T-cell (primary cell): ENCODE measurements at regions not wholly inside any gene's neighbourhood (a gene's known extent, or its start where the extent isn't known, plus 50 kb on each side); places are given as distances from the start of the nearest gene placed in this dataset.
"Not testable (repeated sequence)": the region's sequence is repeated elsewhere in the genome, so short reads cannot be mapped to it uniquely, and the experiment has no call there.

Experiments used
- ATAC-seq, 4 experiments: fragments of 200-7000 bp in 3 of 4; fragments of 150-1000 bp in 1 of 4; cut with Tn5 transposase; replicated peaks in 1 of 4; 1 replicate in 3 of 4; 2 replicates in 1 of 4; pipeline ENCODE4 v1.10.0; 2021; ENCODE audit warnings: moderate library complexity in 3 of 4, mild to moderate bottlenecking in 2 of 4, moderate number of reproducible peaks in 1 of 4
- CTCF ChIA-PET, 2 donors: fragments of 300-600 bp; sonication (Branson Sonifier 250); formaldehyde crosslinking; loops; one replicate each; lab custom pipeline; 2022; ENCODE audit warnings: antibody characterized with exemption in 2 of 2; lab: Charles Lee
- POLR2A ChIA-PET, 2 donors: fragments of 300-600 bp; sonication (Branson Sonifier 250); formaldehyde crosslinking; loops; one replicate each; lab custom pipeline; 2022; ENCODE audit warnings: antibody characterized with exemption in 2 of 2; lab: Charles Lee
- DNase-seq, 35 experiments: peaks; one replicate each; pipeline versions ENCODE4 v3.0.0 to v3.0.0-alpha.2; 2013 to 2023
- H3K27ac ChIP-seq: one replicate; pipeline ENCODE4 v1.5.1; 2013; ENCODE audit warnings: low read length
- H3K27me3 ChIP-seq, 2 experiments: replicated peaks in 1 of 2; 1 replicate in 1 of 2; 2 replicates in 1 of 2; pipeline versions ENCODE4 v1.6.1 to v1.7.0; 2013; ENCODE audit warnings: low read length in 1 of 2, mixed read lengths in 1 of 2; ENCODE audit not compliant: control insufficient read depth in 2 of 2, insufficient read depth in 2 of 2; ENCODE audit errors: extremely low read depth in 1 of 2
- H3K36me3 ChIP-seq, 2 donors: 1 replicate in 1 of 2; 2 replicates in 1 of 2; pipeline versions ENCODE4 v1.6.1 to v1.7.0; 2013; ENCODE audit warnings: low read length in 1 of 2; ENCODE audit not compliant: control insufficient read depth in 2 of 2, insufficient read depth in 1 of 2; ENCODE audit errors: extremely low read depth in 1 of 2
- H3K4me1 ChIP-seq, 2 experiments: 1 replicate in 1 of 2; 2 replicates in 1 of 2; pipeline versions ENCODE4 v1.6.1 to v1.7.0; 2013; ENCODE audit warnings: low read length in 2 of 2, mixed read lengths in 1 of 2; ENCODE audit not compliant: insufficient read depth in 2 of 2, control insufficient read depth in 1 of 2; ENCODE audit errors: extremely low read depth in 1 of 2
- H3K4me3 ChIP-seq, 2 donors: 1 replicate in 1 of 2; 2 replicates in 1 of 2; pipeline versions ENCODE4 v1.5.1 to v1.7.0; 2013; ENCODE audit warnings: mild to moderate bottlenecking in 2 of 2, low read length in 1 of 2, moderate library complexity in 1 of 2; ENCODE audit not compliant: control insufficient read depth in 1 of 2; ENCODE audit errors: extremely low read depth in 1 of 2
- H3K9me3 ChIP-seq: 2 replicates; pipeline ENCODE4 v1.7.0; 2013
- H3K27ac Mint-ChIP-seq, 2 donors: one replicate each; pipeline ENCODE4 v1.8.0; 2020 to 2021; ENCODE audit warnings: mild to moderate bottlenecking in 2 of 2, mixed read lengths in 2 of 2
- H3K27me3 Mint-ChIP-seq, 2 donors: one replicate each; pipeline ENCODE4 v1.8.0; 2021 to 2022; ENCODE audit warnings: mixed read lengths in 2 of 2
- H3K36me3 Mint-ChIP-seq: one replicate; pipeline ENCODE4 v1.8.0; 2021; ENCODE audit warnings: mixed read lengths
- H3K4me1 Mint-ChIP-seq, 3 donors: one replicate each; pipeline ENCODE4 v1.8.0; 2020 to 2022; ENCODE audit warnings: mixed read lengths in 3 of 3, mild to moderate bottlenecking in 1 of 3
- H3K4me3 Mint-ChIP-seq, 3 donors: one replicate each; pipeline ENCODE4 v1.8.0; 2020 to 2022; ENCODE audit warnings: mild to moderate bottlenecking in 3 of 3, mixed read lengths in 3 of 3, moderate library complexity in 3 of 3
- H3K9me3 Mint-ChIP-seq, 3 donors: one replicate each; pipeline ENCODE4 v1.8.0; 2020 to 2022; ENCODE audit warnings: mixed read lengths in 3 of 3
- WGBS: methylation state at CpG from one replicate; pipeline ENCODE4 v1.1.5; 2013; ENCODE audit warnings: missing lambda C conversion rate; ENCODE audit not compliant: insufficient coverage; 5-methylcytosine and 5-hydroxymethylcytosine counted together

GRCh38 chr6:150755524-150755923 lies 110.0 kb upstream of the MTHFD1L start:
- Mint-ChIP-seq H3K9me3 (no peaks in the 10 kb centered on the region), H3K4me1 (no peaks in the 10 kb centered on the region), H3K36me3 (no peaks in the 10 kb centered on the region), H3K27ac (no peak overlapping the region), H3K4me3 (no peak overlapping the region), H3K27me3 (no peaks in the 10 kb centered on the region)
- ChIA-PET CTCF (interaction anchor here in 1 of 2 donors (0.5 kb wide), 1 partner anchor 13 kb away, joined by 3 read pairs; no protein-coding TSS in a partner anchor), POLR2A (no interaction called here)
- DNase-seq, result no peak
- Histone ChIP-seq H3K9me3 (no peaks in the 10 kb centered on the region), H3K4me1 (no peaks in the 10 kb centered on the region), H3K4me3 (no peak overlapping the region), H3K27me3 (no peaks in the 10 kb centered on the region), H3K36me3 (no peaks in the 10 kb centered on the region), H3K27ac (no peak overlapping the region)
- no peak for ATAC-seq
- 93% methylated on average over 6 of the region's 10 CpGs for WGBS

GRCh38 chr6:150756173-150756572 lies 109.3 kb upstream of the MTHFD1L start:
- POLR2A ChIA-PET, result no interaction called here
- ATAC-seq (no peak), DNase-seq (no peak)
- Histone ChIP-seq H3K27me3 (no peaks in the 10 kb centered on the region), H3K27ac (no peak overlapping the region), H3K36me3 (no peaks in the 10 kb centered on the region), H3K9me3 (no peaks in the 10 kb centered on the region), H3K4me1 (no peaks in the 10 kb centered on the region), H3K4me3 (no peak overlapping the region)
- Mint-ChIP-seq H3K4me3 (no peak overlapping the region), H3K4me1 (no peaks in the 10 kb centered on the region), H3K36me3 (no peaks in the 10 kb centered on the region), H3K9me3 (no peaks in the 10 kb centered on the region), H3K27me3 (no peaks in the 10 kb centered on the region), H3K27ac (no peak overlapping the region)
- WGBS, result no CpG with 5 or more reads among the region's 7 CpGs
- CTCF ChIA-PET, result interaction anchor here in 1 of 2 donors (0.5 kb wide), 1 partner anchor 14 kb away, joined by 3 read pairs; no protein-coding TSS in a partner anchor

GRCh38 chr6:150757807-150758206 lies 107.7 kb upstream of the MTHFD1L start:
- CTCF ChIA-PET, result interaction anchor here in 1 of 2 donors (0.5 kb wide), 1 partner anchor 51 kb away, joined by 6 read pairs; no protein-coding TSS in a partner anchor
- no CpG with 5 or more reads among the region's 4 CpGs for WGBS
- ATAC-seq, result not testable (repeated sequence)

GRCh38 chr6:150759483-150759882 lies 106.0 kb upstream of the MTHFD1L start:
- Mint-ChIP-seq H3K9me3 (no peaks in the 10 kb centered on the region), H3K27ac (no peak overlapping the region), H3K4me3 (no peak overlapping the region), H3K36me3 (peaks cover 5% of the 10 kb centered on the region), H3K27me3 (peaks cover 0 to 3% of the 10 kb centered on the region in 2 donors), H3K4me1 (no peaks in the 10 kb centered on the region)
- ChIA-PET CTCF (no interaction called here), POLR2A (no interaction called here)
- ATAC-seq (no peak), DNase-seq (no peak)
- Histone ChIP-seq H3K27ac (no peak overlapping the region), H3K36me3 (no peaks in the 10 kb centered on the region), H3K4me3 (no peak overlapping the region), H3K27me3 (no peaks in the 10 kb centered on the region), H3K4me1 (no peaks in the 10 kb centered on the region), H3K9me3 (no peaks in the 10 kb centered on the region)
- no CpG with 5 or more reads among the region's 4 CpGs for WGBS

More at GRCh38 chr6:150757807-150758206, 107.7 kb upstream of the MTHFD1L start:
- not testable (repeated sequence) for H3K9me3 ChIP-seq, H3K4me1 Mint-ChIP-seq, H3K36me3 ChIP-seq, H3K27me3 Mint-ChIP-seq, H3K4me3 ChIP-seq, H3K36me3 Mint-ChIP-seq, H3K27ac ChIP-seq, H3K27me3 ChIP-seq, H3K9me3 Mint-ChIP-seq, H3K27ac Mint-ChIP-seq, H3K4me1 ChIP-seq, H3K4me3 Mint-ChIP-seq, DNase-seq
- POLR2A ChIA-PET, result interaction anchor here in 1 of 2 donors (0.7 kb wide), 1 partner anchor 9 kb away, joined by 3 read pairs; no protein-coding TSS in a partner anchor

GRCh38 chr6:150761771-150762170 lies 103.7 kb upstream of the MTHFD1L start:
- H3K4me3 Mint-ChIP-seq, result no peak overlapping the region
- no peaks in the 10 kb centered on the region for H3K4me1 Mint-ChIP-seq
- H3K36me3 Mint-ChIP-seq, result peaks cover 5% of the 10 kb centered on the region
- Histone ChIP-seq H3K4me3 (no peak overlapping the region), H3K9me3 (no peaks in the 10 kb centered on the region), H3K27me3 (no peaks in the 10 kb centered on the region), H3K4me1 (no peaks in the 10 kb centered on the region), H3K27ac (no peak overlapping the region), H3K36me3 (no peaks in the 10 kb centered on the region)
- POLR2A ChIA-PET, result no interaction called here
- DNase-seq (no peak), ATAC-seq (no peak)
- H3K27me3 Mint-ChIP-seq, result peaks cover 0 to 3% of the 10 kb centered on the region in 2 donors
- H3K9me3 Mint-ChIP-seq, result no peaks in the 10 kb centered on the region
- CTCF ChIA-PET, result no interaction called here
- no peak overlapping the region for H3K27ac Mint-ChIP-seq
- 100% methylated on average over 1 of the region's 3 CpGs for WGBS

GRCh38 chr6:150764334-150765066 lies 101.0 kb upstream of the MTHFD1L start:
- H3K9me3 Mint-ChIP-seq, result no peaks in the 10 kb centered on the region
- Histone ChIP-seq H3K27me3 (no peaks in the 10 kb centered on the region), H3K36me3 (no peaks in the 10 kb centered on the region), H3K4me1 (no peaks in the 10 kb centered on the region), H3K4me3 (no peak overlapping the region), H3K27ac (no peak overlapping the region), H3K9me3 (no peaks in the 10 kb centered on the region)
- no peak for DNase-seq
- WGBS, result 93% methylated on average over 7 of the region's 10 CpGs
- no peaks in the 10 kb centered on the region for H3K4me1 Mint-ChIP-seq
- ChIA-PET POLR2A (no interaction called here), CTCF (no interaction called here)
- H3K4me3 Mint-ChIP-seq, result no peak overlapping the region
- H3K27ac Mint-ChIP-seq, result no peak overlapping the region
- ATAC-seq, result no peak
- H3K36me3 Mint-ChIP-seq, result peaks cover 5% of the 10 kb centered on the region
- peaks cover 0 to 3% of the 10 kb centered on the region in 2 donors for H3K27me3 Mint-ChIP-seq
